ENCODE measurements at regions not wholly inside any gene's neighbourhood (a gene's known extent, or its start where the extent isn't known, plus 50 kb on each side); places are given as distances from the start of the nearest gene placed in this dataset.

- H3K9ac ChIP-seq (ENCODE audit: low read depth in 1 of 2, low read length in 2 of 2), result no peak overlapping the region
- H3K27ac ChIP-seq (ENCODE audit: low read depth in 1 of 2, low read length in 2 of 2), result no peak overlapping the region
- H3K27me3 ChIP-seq (ENCODE audit: control insufficient read depth in 4 of 4, insufficient read depth in 4 of 4, low read length in 3 of 4), result peaks cover 0 to 25% (median 11%) of the 10 kb centered on the region in 4 donors
- no peaks in the 10 kb centered on the region for H3K36me3 ChIP-seq (ENCODE audit: control insufficient read depth in 4 of 4, insufficient read depth in 3 of 4, low read depth in 1 of 4, low read length in 3 of 4)
- H3K4me3 ChIP-seq (ENCODE audit: low read depth in 1 of 3, low read length in 3 of 3), result no peak overlapping the region
- peaks cover 11 to 18% (median 13%) of the 10 kb centered on the region in 4 donors for H3K4me1 ChIP-seq (ENCODE audit: control insufficient read depth in 4 of 4, insufficient read depth in 4 of 4, low read length in 3 of 4)
- TF ChIP-seq HNF4A (conservative IDR thresholded peaks at IDR 0.05) (no peak), ZBTB33 (IDR thresholded peaks at IDR 0.05) (no peak), RAD21 (IDR thresholded peaks at IDR 0.05) (no peak), GABPA (IDR thresholded peaks at IDR 0.05 in 1 of 2, conservative IDR thresholded peaks at IDR 0.05 in 1 of 2) (no peak), NR2F2 (IDR thresholded peaks at IDR 0.05) (no peak), YY1 (IDR thresholded peaks at IDR 0.05) (no peak), ATF3 (IDR thresholded peaks at IDR 0.05) (no peak), TAF1 (conservative IDR thresholded peaks at IDR 0.05) (no peak), FOXA1 (IDR thresholded peaks at IDR 0.05) (no peak), RXRA (IDR thresholded peaks at IDR 0.05) (no peak), REST (IDR thresholded peaks at IDR 0.05) (no peak), FOXA2 (IDR thresholded peaks at IDR 0.05) (no peak), CTCF (IDR thresholded peaks at IDR 0.05; ENCODE audit: low read depth, low read length, missing input control) (no peak), MAX (IDR thresholded peaks at IDR 0.05) (no peak)
- DNase-seq (ENCODE audit: low spot score), result no peak
- 75% methylated on average over 1 of the region's 1 CpG for WGBS
- peaks cover 0 to 3% (median 1%) of the 10 kb centered on the region in 4 donors for H3K9me3 ChIP-seq (ENCODE audit: control insufficient read depth in 4 of 4, low read length in 3 of 4)
Measured at GRCh38 chr9:21557428-21557768, 75.3 kb upstream of the IFNE start.

- Histone ChIP-seq H3K36me3 (ENCODE audit: control insufficient read depth in 4 of 4, insufficient read depth in 3 of 4, low read depth in 1 of 4, low read length in 3 of 4) (no peaks in the 10 kb centered on the region), H3K9ac (ENCODE audit: low read depth in 1 of 2, low read length in 2 of 2) (no peak overlapping the region), H3K4me3 (ENCODE audit: low read depth in 1 of 3, low read length in 3 of 3) (no peak overlapping the region), H3K9me3 (ENCODE audit: control insufficient read depth in 4 of 4, low read length in 3 of 4) (peaks cover 0 to 3% (median 1%) of the 10 kb centered on the region in 4 donors), H3K27me3 (ENCODE audit: control insufficient read depth in 4 of 4, insufficient read depth in 4 of 4, low read length in 3 of 4) (peaks cover 0 to 25% (median 11%) of the 10 kb centered on the region in 4 donors), H3K4me1 (ENCODE audit: control insufficient read depth in 4 of 4, insufficient read depth in 4 of 4, low read length in 3 of 4) (peaks cover 11 to 18% (median 13%) of the 10 kb centered on the region in 4 donors), H3K27ac (ENCODE audit: low read depth in 1 of 2, low read length in 2 of 2) (no peak overlapping the region)
- 33% methylated on average over 1 of the region's 1 CpG for WGBS
- no peak for DNase-seq (ENCODE audit: low spot score)
- TF ChIP-seq CTCF (IDR thresholded peaks at IDR 0.05; ENCODE audit: low read depth, low read length, missing input control), result no peak
- no peak for TF ChIP-seq TAF1 (conservative IDR thresholded peaks at IDR 0.05)
- no peak for TF ChIP-seq REST (IDR thresholded peaks at IDR 0.05)
- no peak for TF ChIP-seq ZBTB33 (IDR thresholded peaks at IDR 0.05)
- no peak for TF ChIP-seq FOXA2 (IDR thresholded peaks at IDR 0.05)
- no peak for TF ChIP-seq SP1 (IDR thresholded peaks at IDR 0.05)
Measured at GRCh38 chr9:21558079-21558478, 76.0 kb upstream of the IFNE start.

Data from liver (tissue), 8 donors.